Omental fat pad (tissue), 3 donors: ENCODE measurements at regions not wholly inside any gene's neighbourhood (a gene's known extent, or its start where the extent isn't known, plus 50 kb on each side); places are given as distances from the start of the nearest gene placed in this dataset.
"Not testable (repeated sequence)": the region's sequence is repeated elsewhere in the genome, so short reads cannot be mapped to it uniquely, and the experiment has no call there.

Experiments used
- ATAC-seq: fragments of 150-250 bp; one replicate; pipeline ENCODE4 v1.9.1; 2016; ENCODE audit warnings: mild to moderate bottlenecking, moderate library complexity; ENCODE audit not compliant: low FRiP score
- DNase-seq: peaks from one replicate; pipeline ENCODE4 v3.0.0-alpha.2; 2019; ENCODE audit warnings: low spot score
- CTCF ChIP-seq, 3 donors: fragments of 450-650 bp; IDR thresholded peaks; one replicate each; pipeline ENCODE4 v1.5.1; 2016 to 2017; ENCODE audit warnings: antibody characterized with exemption in 3 of 3, mild to moderate bottlenecking in 3 of 3, moderate library complexity in 2 of 3

DNA sequence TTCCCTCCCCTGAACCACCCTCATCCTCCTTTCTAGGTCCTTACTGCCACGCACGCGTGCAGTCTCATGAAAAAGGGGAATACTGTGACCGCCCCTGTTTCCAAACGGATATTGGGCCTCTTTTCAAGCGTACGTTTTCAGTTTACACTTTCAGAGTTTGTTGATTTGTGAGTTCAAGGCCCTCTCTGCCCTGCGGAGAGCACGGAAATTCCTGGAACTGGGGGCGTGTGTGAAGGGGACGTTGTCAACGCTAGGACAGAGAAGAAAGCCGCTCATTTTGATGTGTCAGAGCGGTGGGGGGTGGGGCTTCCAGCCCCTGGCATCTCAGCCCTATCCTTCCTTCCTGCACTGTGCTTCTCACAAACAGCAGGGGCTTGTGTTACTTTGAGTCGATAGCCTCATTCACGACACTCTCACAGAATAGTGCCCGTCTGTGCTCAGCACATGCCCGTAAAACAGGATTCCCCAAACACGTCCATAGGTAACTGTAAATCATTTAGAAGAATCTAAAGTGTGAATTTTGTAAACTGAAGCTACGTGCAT lies 137.6 kb upstream of the PEG3 start:
- ATAC-seq = no peak
- DNase-seq = no peak
- TF ChIP-seq CTCF (IDR thresholded peaks at IDR 0.05) = no peak

GRCh38 chr19:56980326-56980725 lies 139.5 kb upstream of the USP29 start:
- ATAC-seq, DNase-seq: not testable (repeated sequence)

DNA sequence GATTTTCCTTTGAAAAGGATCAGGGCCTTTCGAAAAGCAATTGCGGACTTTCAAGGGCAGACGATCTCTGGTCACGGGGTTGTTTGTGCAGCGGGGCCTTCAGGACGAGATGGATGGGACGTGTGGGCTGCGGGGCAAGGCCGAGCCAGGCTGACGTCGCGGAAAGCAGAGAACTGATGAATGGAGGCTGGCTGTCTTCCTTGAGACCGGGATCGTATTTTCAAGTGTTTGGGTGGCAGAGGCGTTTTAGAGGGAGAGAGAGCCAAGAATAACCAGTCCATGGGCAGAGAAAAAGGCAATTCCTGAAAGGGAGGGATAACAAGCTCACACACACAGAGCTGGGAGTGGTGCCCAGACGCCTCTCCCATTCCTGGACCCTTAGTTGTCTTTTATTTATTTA lies 138.9 kb upstream of the USP29 start:
- ATAC-seq (peak; percentile 89), DNase-seq (no peak)
- no peak for TF ChIP-seq CTCF (IDR thresholded peaks at IDR 0.05)

GRCh38 chr19:56981440-56981839 lies 138.3 kb upstream of the USP29 start:
- not testable (repeated sequence) for ATAC-seq, DNase-seq

- ATAC-seq (no peak), DNase-seq (no peak)
- no peak for TF ChIP-seq CTCF (IDR thresholded peaks at IDR 0.05)
Observed at GRCh38 chr19:56983171-56983570, 136.6 kb upstream of the USP29 start.

DNA sequence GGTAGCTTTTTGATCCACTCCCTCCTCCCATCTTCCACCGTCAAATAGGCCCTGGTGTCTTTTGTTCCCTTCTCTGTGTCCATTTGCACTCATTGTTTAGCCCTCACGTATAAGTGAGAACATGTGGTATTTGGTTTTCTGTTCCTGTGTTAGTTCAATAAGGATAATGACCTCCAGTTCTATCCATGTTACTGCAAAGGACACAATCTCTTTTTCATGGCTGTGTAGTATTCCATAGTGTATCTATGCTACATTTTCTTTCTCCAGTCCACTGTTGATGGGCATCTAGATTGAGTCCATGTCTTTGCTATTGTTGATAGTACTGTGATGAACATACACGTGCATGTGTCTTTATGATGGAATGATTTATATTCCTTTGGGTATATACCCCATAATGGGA lies 136.0 kb upstream of the USP29 start:
- DNase-seq (no peak), ATAC-seq (no peak)
- no peak for TF ChIP-seq CTCF (IDR thresholded peaks at IDR 0.05)

DNA sequence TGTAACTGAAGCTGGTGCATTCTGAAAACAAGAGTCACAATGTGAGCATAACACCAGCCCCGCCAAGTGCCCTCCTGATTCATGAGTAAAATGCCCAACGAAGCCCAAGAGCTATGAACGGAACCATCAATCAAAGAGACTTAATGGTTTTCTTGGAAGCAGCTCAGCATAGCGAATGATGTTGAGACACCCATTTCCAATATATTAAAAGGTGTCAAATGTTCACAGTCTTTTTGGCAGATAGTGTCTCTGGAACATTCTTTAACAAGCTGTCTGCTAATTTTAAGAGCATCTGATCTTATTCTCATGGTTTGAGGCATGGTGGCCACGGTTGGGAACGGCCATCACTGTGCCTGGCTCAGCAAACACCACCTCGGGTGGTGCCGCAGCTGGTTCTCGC lies 133.4 kb upstream of the USP29 start:
- no peak for DNase-seq
- ATAC-seq = no peak
- no peak for TF ChIP-seq CTCF (IDR thresholded peaks at IDR 0.05)

DNA sequence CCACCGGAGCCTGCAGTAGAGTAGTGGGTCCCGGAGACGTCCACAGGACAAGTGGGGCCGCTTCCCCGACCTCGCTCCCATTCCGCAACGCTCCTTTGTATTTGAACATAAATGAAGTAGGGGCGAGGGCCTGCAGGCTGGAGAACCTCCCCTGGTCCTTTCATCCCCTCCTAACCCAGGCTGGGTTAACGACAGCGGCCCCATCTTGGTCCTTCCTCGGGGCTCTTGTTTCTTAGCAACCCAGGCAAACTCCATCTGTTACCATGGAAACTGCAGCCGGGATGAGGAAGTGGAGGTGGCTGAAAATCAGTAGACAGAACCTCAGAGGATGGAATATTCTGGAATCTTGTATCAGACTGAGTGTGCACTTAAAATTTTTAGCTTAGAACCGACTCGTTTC lies 132.6 kb upstream of the USP29 start:
- TF ChIP-seq CTCF (IDR thresholded peaks at IDR 0.05) = no peak
- ATAC-seq = no peak
- DNase-seq = no peak
